CMK (cell line): ENCODE measurements at regions not wholly inside any gene's neighbourhood (a gene's known extent, or its start where the extent isn't known, plus 50 kb on each side); places are given as distances from the start of the nearest gene placed in this dataset.
"Not testable (repeated sequence)": the region's sequence is repeated elsewhere in the genome, so short reads cannot be mapped to it uniquely, and the experiment has no call there.

Source experiments
- DNase-seq: peaks from one replicate; pipeline ENCODE4 v3.0.0-alpha.2; 2010; ENCODE audit warnings: low read depth

- no peak for DNase-seq
These were observed 1069.2 kb upstream of the CHAC2 start for GRCh38 chr2:52698408-52698807.

GRCh38 chr2:52697690-52698089 is 1069.9 kb upstream of the CHAC2 start:
- no peak for DNase-seq

- DNase-seq: no peak
These were observed 1071.9 kb upstream of the CHAC2 start for GRCh38 chr2:52695731-52696130.

- DNase-seq: no peak
These were observed 1080.7 kb upstream of the CHAC2 start for GRCh38 chr2:52686935-52687334.

- DNase-seq: no peak
These were observed 1091.5 kb upstream of the CHAC2 start for GRCh38 chr2:52676056-52676455.

- no peak for DNase-seq
These were observed 1098.9 kb upstream of the CHAC2 start for GRCh38 chr2:52668724-52669123.

- no peak for DNase-seq
These were observed 1108.1 kb upstream of the CHAC2 start for GRCh38 chr2:52659546-52659945.

- no peak for DNase-seq
These were observed 1109.0 kb upstream of the CHAC2 start for GRCh38 chr2:52658598-52658997.

- no peak for DNase-seq
These were observed 1127.9 kb upstream of the CHAC2 start for GRCh38 chr2:52639692-52640091.

GRCh38 chr2:52632543-52632942 is 1135.1 kb upstream of the CHAC2 start:
- no peak for DNase-seq

GRCh38 chr2:52629944-52630343 is 1137.7 kb upstream of the CHAC2 start:
- DNase-seq: no peak

- no peak for DNase-seq
These were observed 1138.1 kb upstream of the CHAC2 start for GRCh38 chr2:52629531-52629930.

GRCh38 chr2:52622266-52622665 is 1145.3 kb upstream of the CHAC2 start:
- no peak for DNase-seq

- no peak for DNase-seq
These were observed 1154.5 kb upstream of the CHAC2 start for GRCh38 chr2:52613064-52613463.

GRCh38 chr2:52611759-52612158 is 1155.8 kb upstream of the CHAC2 start:
- no peak for DNase-seq

GRCh38 chr2:52608030-52608429 is 1159.6 kb upstream of the CHAC2 start:
- no peak for DNase-seq

GRCh38 chr2:52597346-52597745 is 1170.3 kb upstream of the CHAC2 start:
- no peak for DNase-seq

- no peak for DNase-seq
These were observed 1173.6 kb upstream of the CHAC2 start for GRCh38 chr2:52594026-52594425.

- not testable (repeated sequence) for DNase-seq
These were observed 1183.5 kb upstream of the CHAC2 start for GRCh38 chr2:52584071-52584470.

- DNase-seq: no peak
These were observed 1195.1 kb upstream of the CHAC2 start for GRCh38 chr2:52572469-52572894.

- DNase-seq: no peak
These were observed 1195.9 kb upstream of the CHAC2 start for GRCh38 chr2:52571380-52572347.

- no peak for DNase-seq
These were observed 1196.9 kb upstream of the CHAC2 start for GRCh38 chr2:52570716-52571115.

GRCh38 chr2:52563151-52563550 is 1204.5 kb upstream of the CHAC2 start:
- no peak for DNase-seq

- DNase-seq: no peak
These were observed 1209.3 kb upstream of the CHAC2 start for GRCh38 chr2:52558265-52558664.
